Cardiac muscle cell (in vitro differentiated cells and primary cell): ENCODE measurements at regions not wholly inside any gene's neighbourhood (a gene's known extent, or its start where the extent isn't known, plus 50 kb on each side); places are given as distances from the start of the nearest gene placed in this dataset.

Experiments used
- DNase-seq, 2 donors: peaks; one replicate each; pipeline versions ENCODE4 v3.0.0 to v3.0.0-alpha.2; 2010 to 2017; ENCODE audit warnings: low read depth in 1 of 2, low spot score in 1 of 2
- H3K27ac ChIP-seq: fragments of 200-600 bp; sonication (generic); 2 replicates; pipeline ENCODE4 v1.5.1; 2016
- H3K27me3 ChIP-seq: fragments of 200-600 bp; sonication (generic); 2 replicates; pipeline ENCODE4 v1.6.0; 2016; ENCODE audit warnings: control low read depth
- H3K36me3 ChIP-seq: fragments of 200-600 bp; sonication (generic); 2 replicates; pipeline ENCODE4 v1.5.1; 2016; ENCODE audit warnings: control low read depth
- H3K4me1 ChIP-seq: fragments of 200-600 bp; sonication (generic); 2 replicates; pipeline ENCODE4 v1.8.1; 2017; ENCODE audit warnings: low read depth, mild to moderate bottlenecking, mixed run types
- H3K4me3 ChIP-seq: fragments of 200-600 bp; sonication (generic); 2 replicates; pipeline ENCODE4 v1.5.1; 2016; ENCODE audit warnings: mild to moderate bottlenecking
- H3K9me3 ChIP-seq: fragments of 200-600 bp; sonication (generic); 2 replicates; pipeline ENCODE4 v1.5.1; 2017; ENCODE audit warnings: low read depth, mild to moderate bottlenecking, control low read depth
- TF ChIP-seq, protein P1 (sequence below): IDR thresholded peaks from 2 replicates; pipeline ENCODE4 v1.5.1; 2012; ENCODE audit warnings: low read depth, mild to moderate bottlenecking, low read length

- no peak overlapping the region for H3K27ac ChIP-seq
- no peak for DNase-seq
- no peaks in the 10 kb centered on the region for H3K36me3 ChIP-seq
- TF ChIP-seq, protein P1, sequence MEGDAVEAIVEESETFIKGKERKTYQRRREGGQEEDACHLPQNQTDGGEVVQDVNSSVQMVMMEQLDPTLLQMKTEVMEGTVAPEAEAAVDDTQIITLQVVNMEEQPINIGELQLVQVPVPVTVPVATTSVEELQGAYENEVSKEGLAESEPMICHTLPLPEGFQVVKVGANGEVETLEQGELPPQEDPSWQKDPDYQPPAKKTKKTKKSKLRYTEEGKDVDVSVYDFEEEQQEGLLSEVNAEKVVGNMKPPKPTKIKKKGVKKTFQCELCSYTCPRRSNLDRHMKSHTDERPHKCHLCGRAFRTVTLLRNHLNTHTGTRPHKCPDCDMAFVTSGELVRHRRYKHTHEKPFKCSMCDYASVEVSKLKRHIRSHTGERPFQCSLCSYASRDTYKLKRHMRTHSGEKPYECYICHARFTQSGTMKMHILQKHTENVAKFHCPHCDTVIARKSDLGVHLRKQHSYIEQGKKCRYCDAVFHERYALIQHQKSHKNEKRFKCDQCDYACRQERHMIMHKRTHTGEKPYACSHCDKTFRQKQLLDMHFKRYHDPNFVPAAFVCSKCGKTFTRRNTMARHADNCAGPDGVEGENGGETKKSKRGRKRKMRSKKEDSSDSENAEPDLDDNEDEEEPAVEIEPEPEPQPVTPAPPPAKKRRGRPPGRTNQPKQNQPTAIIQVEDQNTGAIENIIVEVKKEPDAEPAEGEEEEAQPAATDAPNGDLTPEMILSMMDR = no peak
- no peaks in the 10 kb centered on the region for H3K9me3 ChIP-seq
- no peak overlapping the region for H3K4me3 ChIP-seq
- H3K4me1 ChIP-seq = no peaks in the 10 kb centered on the region
- H3K27me3 ChIP-seq = no peaks in the 10 kb centered on the region
Observed at GRCh38 chr13:80255946-80256345, 85.0 kb downstream of the SPRY2 start.

- Histone ChIP-seq H3K9me3 (no peaks in the 10 kb centered on the region), H3K4me1 (no peaks in the 10 kb centered on the region), H3K36me3 (no peaks in the 10 kb centered on the region), H3K27me3 (no peaks in the 10 kb centered on the region), H3K27ac (no peak overlapping the region), H3K4me3 (no peak overlapping the region)
- TF ChIP-seq, protein P1 = no peak
- DNase-seq = peak; percentile 21 to 60
Observed at GRCh38 chr13:80251403-80251802, 89.5 kb downstream of the SPRY2 start.

GRCh38 chr13:80250213-80250810 is 90.6 kb downstream of the SPRY2 start:
- Histone ChIP-seq H3K4me1 (no peaks in the 10 kb centered on the region), H3K9me3 (no peaks in the 10 kb centered on the region), H3K36me3 (no peaks in the 10 kb centered on the region), H3K27me3 (no peaks in the 10 kb centered on the region), H3K27ac (no peak overlapping the region), H3K4me3 (no peak overlapping the region)
- no peak for DNase-seq
- TF ChIP-seq, protein P1 = no peak

GRCh38 chr13:80249516-80250212 is 91.3 kb downstream of the SPRY2 start:
- Histone ChIP-seq H3K27ac (no peak overlapping the region), H3K36me3 (no peaks in the 10 kb centered on the region)

DNA sequence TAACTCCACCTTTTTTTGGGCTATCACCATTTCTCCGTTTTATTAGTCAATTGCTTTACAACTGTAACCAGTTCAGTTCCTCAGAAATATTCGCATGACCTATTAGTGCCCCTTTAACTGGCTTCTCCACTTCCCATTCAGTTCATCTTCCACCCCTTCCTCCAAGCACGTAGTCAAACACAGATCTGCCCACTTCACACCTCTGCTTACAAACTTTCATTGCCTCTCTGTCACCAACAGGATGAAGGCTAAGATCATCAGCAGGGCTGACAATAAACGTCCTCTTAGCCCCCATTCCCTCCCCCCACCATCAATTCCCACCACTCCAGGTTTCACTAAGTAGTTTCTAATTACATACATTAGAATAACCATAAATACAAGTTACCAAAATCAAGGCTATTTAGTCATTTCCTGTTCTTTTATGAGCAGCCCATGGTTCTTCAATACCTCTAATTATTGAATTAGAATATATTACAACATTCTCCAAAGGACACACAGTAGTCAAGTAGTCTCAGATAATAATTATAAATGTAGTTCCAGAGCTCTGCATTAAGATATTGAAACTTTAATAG is 95.7 kb downstream of the SPRY2 start:
- no peak overlapping the region for H3K4me3 ChIP-seq
- no peaks in the 10 kb centered on the region for H3K9me3 ChIP-seq
- no peaks in the 10 kb centered on the region for H3K36me3 ChIP-seq
- H3K27ac ChIP-seq = no peak overlapping the region
- H3K4me1 ChIP-seq = no peaks in the 10 kb centered on the region
- no peak for DNase-seq
- TF ChIP-seq, protein P1 = no peak
- H3K27me3 ChIP-seq = no peaks in the 10 kb centered on the region

More at GRCh38 chr13:80249516-80250212, 91.3 kb downstream of the SPRY2 start:
- H3K4me3 ChIP-seq = no peak overlapping the region
- no peak for DNase-seq
- H3K27me3 ChIP-seq = no peaks in the 10 kb centered on the region
- no peaks in the 10 kb centered on the region for H3K9me3 ChIP-seq
- H3K4me1 ChIP-seq = no peaks in the 10 kb centered on the region
- TF ChIP-seq, protein P1 = no peak
